ENCODE measurements at regions not wholly inside any gene's neighbourhood (a gene's known extent, or its start where the extent isn't known, plus 50 kb on each side); places are given as distances from the start of the nearest gene placed in this dataset.

- TF ChIP-seq CTCF (IDR thresholded peaks at IDR 0.05) (no peak), POLR2A (IDR thresholded peaks at IDR 0.05) (no peak)
These were observed 94.2 kb upstream of the ALDH1A3 start for GRCh38 chr15:100785181-100786138.
